ENCODE measurements at regions not wholly inside any gene's neighbourhood (a gene's known extent, or its start where the extent isn't known, plus 50 kb on each side); places are given as distances from the start of the nearest gene placed in this dataset.

- H4K5ac ChIP-seq (ENCODE audit: insufficient read length, low read depth, low read length): no peak overlapping the region
- H3K4me2 ChIP-seq (ENCODE audit: insufficient read depth in 1 of 2, low read depth in 2 of 2, low read length in 2 of 2): no peak overlapping the region
- no peaks in the 10 kb centered on the region for H4K20me1 ChIP-seq (replicated peaks in 1 of 2; ENCODE audit: control insufficient read depth in 1 of 2, insufficient read depth in 2 of 2, low read length in 2 of 2)
- H2BK5ac ChIP-seq (ENCODE audit: low read depth, low read length): no peak overlapping the region
- H3K18ac ChIP-seq (ENCODE audit: extremely low read depth, low read length): no peak overlapping the region
- H3K4me1 ChIP-seq (replicated peaks in 1 of 4; ENCODE audit: control insufficient read depth in 3 of 4, insufficient read depth in 4 of 4, low read length in 3 of 4): peaks cover 0 to 10% (median 2%) of the 10 kb centered on the region in 4 experiments; a peak in 4 of 7 replicates
- H3K27me3 ChIP-seq (replicated peaks in 1 of 4; ENCODE audit: control insufficient read depth in 3 of 4, extremely low read depth in 1 of 4, insufficient read depth in 3 of 4, low read length in 3 of 4): peaks cover 0 to 1% (median 0%) of the 10 kb centered on the region in 4 experiments; a peak in 1 of 7 replicates
- no peak for DNase-seq (ENCODE audit: low read depth in 1 of 2, low spot score in 2 of 2)
- H2AK5ac ChIP-seq (ENCODE audit: low read depth, low read length): no peak overlapping the region
- H2BK15ac ChIP-seq (ENCODE audit: low read length): no peak overlapping the region
- TF ChIP-seq SP2 (IDR thresholded peaks at IDR 0.05; ENCODE audit: low read length): no peak
- no peak for TF ChIP-seq ATF3 (IDR thresholded peaks at IDR 0.05; ENCODE audit: insufficient read depth, low read depth, low read length)
- TF ChIP-seq TBP (IDR thresholded peaks at IDR 0.05; ENCODE audit: low read depth, low read length): no peak
- no peak for TF ChIP-seq RXRA (IDR thresholded peaks at IDR 0.05; ENCODE audit: insufficient read depth, low read depth, low read length)
- TF ChIP-seq GABPA (IDR thresholded peaks at IDR 0.05; ENCODE audit: borderline replicate concordance, insufficient read depth, low read length): no peak
- no peak overlapping the region for H2BK20ac ChIP-seq (ENCODE audit: low read length)
- H2BK12ac ChIP-seq (ENCODE audit: low read depth, low read length): no peak overlapping the region
- no peaks in the 10 kb centered on the region for H3K9me3 ChIP-seq (ENCODE audit: insufficient read depth in 2 of 2, low read depth in 1 of 2, low read length in 1 of 2)
- H3K36me3 ChIP-seq (ENCODE audit: control insufficient read depth in 2 of 4, insufficient read depth in 4 of 4, low read length in 3 of 4): no peaks in the 10 kb centered on the region
- no peaks in the 10 kb centered on the region for H3K23me2 ChIP-seq (ENCODE audit: low read depth, low read length)
- no peak overlapping the region for H3K9ac ChIP-seq (replicated peaks in 1 of 4; ENCODE audit: extremely low read depth in 1 of 4, low read depth in 3 of 4, low read length in 3 of 4)
- H3K79me2 ChIP-seq (ENCODE audit: control insufficient read depth in 1 of 2, insufficient read depth in 2 of 2, low read length in 2 of 2): no peaks in the 10 kb centered on the region
- H2BK120ac ChIP-seq (replicated peaks; ENCODE audit: low read depth, low read length): no peak overlapping the region
- no peak overlapping the region for H3K23ac ChIP-seq (ENCODE audit: insufficient read length)
- H3K4me3 ChIP-seq (ENCODE audit: extremely low read depth in 1 of 4, insufficient read depth in 2 of 4, low read depth in 3 of 4, low read length in 4 of 4): no peak overlapping the region
- H3K27ac ChIP-seq (ENCODE audit: low read depth, low read length): no peak overlapping the region
- no peak overlapping the region for H4K8ac ChIP-seq (ENCODE audit: extremely low read depth, insufficient read depth, low read length)
- H3K79me1 ChIP-seq (ENCODE audit: low read depth, low read length): no peaks in the 10 kb centered on the region
- H4K91ac ChIP-seq (replicated peaks; ENCODE audit: insufficient read length, low read length): no peak overlapping the region
- CTCF ChIA-PET (ENCODE audit: partially characterized antibody): interaction anchor here (1.5 kb wide), 1 partner anchor 10 kb away, joined by 6 read pairs; no protein-coding TSS in a partner anchor
- H2AFZ ChIP-seq (ENCODE audit: low read length): no peak overlapping the region
- no peak for FAIRE-seq
- H3K4ac ChIP-seq (replicated peaks; ENCODE audit: insufficient read length, low read depth, low read length): no peak overlapping the region
- H3K56ac ChIP-seq (replicated peaks; ENCODE audit: insufficient read length, low read depth, low read length): no peak overlapping the region
- POLR2A ChIA-PET (ENCODE audit: partially characterized antibody): no interaction called here
- H3K14ac ChIP-seq (ENCODE audit: insufficient read length): no peak overlapping the region
- WGBS, 2 experiments (ENCODE audit: extremely low coverage in 1 of 2, insufficient coverage in 1 of 2, insufficient read length in 1 of 2, insufficient replicate concordance in 2 of 2, low coverage in 1 of 2, low lambda C conversion rate in 2 of 2, missing lambda C conversion rate in 1 of 2): 73% methylated on average over 5 of the region's 5 CpGs; no CpG with 5 or more reads in 1 of the 2 experiments
Measured at GRCh38 chr6:98560841-98561240, 273.5 kb upstream of the POU3F2 start.
